ENCODE measurements at regions not wholly inside any gene's neighbourhood (a gene's known extent, or its start where the extent isn't known, plus 50 kb on each side); places are given as distances from the start of the nearest gene placed in this dataset.

- H3K4me3 ChIP-seq (ENCODE audit: low read length): no peak overlapping the region
- peaks cover 22% of the 10 kb centered on the region for H3K27me3 ChIP-seq (ENCODE audit: low read depth, low read length)
- no peaks in the 10 kb centered on the region for H4K20me1 ChIP-seq (ENCODE audit: insufficient read depth, low read length)
- no peaks in the 10 kb centered on the region for H3K36me3 ChIP-seq (replicated peaks; ENCODE audit: low read depth, low read length)
- no peaks in the 10 kb centered on the region for H3K79me2 ChIP-seq (ENCODE audit: low read length)
- TF ChIP-seq CTCF (IDR thresholded peaks at IDR 0.05; ENCODE audit: low read depth, low read length): no peak
- no peak for TF ChIP-seq EZH2phosphoT487 (IDR thresholded peaks at IDR 0.05; ENCODE audit: low read depth)
- no peaks in the 10 kb centered on the region for H3K4me1 ChIP-seq (ENCODE audit: low read length)
- no peak overlapping the region for H3K4me2 ChIP-seq (ENCODE audit: low read length)
- H3K27ac ChIP-seq (ENCODE audit: low read length): no peak overlapping the region
- no peaks in the 10 kb centered on the region for H3K9me3 ChIP-seq (ENCODE audit: insufficient read depth, low read length)
- H2AFZ ChIP-seq (ENCODE audit: low read depth, low read length): no peak overlapping the region
- no peak overlapping the region for H3K9ac ChIP-seq (ENCODE audit: low read length)
Observed at GRCh38 chr20:5377484-5377883, 60.7 kb upstream of the PROKR2 start.

- Histone ChIP-seq H2AFZ (ENCODE audit: low read depth, low read length) (no peak overlapping the region), H3K36me3 (replicated peaks; ENCODE audit: low read depth, low read length) (no peaks in the 10 kb centered on the region), H3K9me3 (ENCODE audit: insufficient read depth, low read length) (no peaks in the 10 kb centered on the region), H4K20me1 (ENCODE audit: insufficient read depth, low read length) (no peaks in the 10 kb centered on the region), H3K4me3 (ENCODE audit: low read length) (no peak overlapping the region), H3K27ac (ENCODE audit: low read length) (no peak overlapping the region), H3K79me2 (ENCODE audit: low read length) (no peaks in the 10 kb centered on the region), H3K4me1 (ENCODE audit: low read length) (no peaks in the 10 kb centered on the region), H3K9ac (ENCODE audit: low read length) (no peak overlapping the region), H3K27me3 (ENCODE audit: low read depth, low read length) (peaks cover 25% of the 10 kb centered on the region), H3K4me2 (ENCODE audit: low read length) (no peak overlapping the region)
- no peak for TF ChIP-seq CTCF (IDR thresholded peaks at IDR 0.05; ENCODE audit: low read depth, low read length)
- TF ChIP-seq EZH2phosphoT487 (IDR thresholded peaks at IDR 0.05; ENCODE audit: low read depth): no peak
Observed at GRCh38 chr20:5376228-5376627, 59.5 kb upstream of the PROKR2 start.

- H2AFZ ChIP-seq (ENCODE audit: low read depth, low read length): no peak overlapping the region
- peaks cover 41% of the 10 kb centered on the region for H3K27me3 ChIP-seq (ENCODE audit: low read depth, low read length)
- no peak overlapping the region for H3K27ac ChIP-seq (ENCODE audit: low read length)
- no peaks in the 10 kb centered on the region for H3K79me2 ChIP-seq (ENCODE audit: low read length)
- H3K9ac ChIP-seq (ENCODE audit: low read length): no peak overlapping the region
- H3K9me3 ChIP-seq (ENCODE audit: insufficient read depth, low read length): no peaks in the 10 kb centered on the region
- TF ChIP-seq EZH2phosphoT487 (IDR thresholded peaks at IDR 0.05; ENCODE audit: low read depth) (no peak), CTCF (IDR thresholded peaks at IDR 0.05; ENCODE audit: low read depth, low read length) (no peak)
- no peaks in the 10 kb centered on the region for H3K4me1 ChIP-seq (ENCODE audit: low read length)
- no peak overlapping the region for H3K4me3 ChIP-seq (ENCODE audit: low read length)
- H3K36me3 ChIP-seq (replicated peaks; ENCODE audit: low read depth, low read length): no peaks in the 10 kb centered on the region
- H4K20me1 ChIP-seq (ENCODE audit: insufficient read depth, low read length): no peaks in the 10 kb centered on the region
- no peak overlapping the region for H3K4me2 ChIP-seq (ENCODE audit: low read length)
Observed at GRCh38 chr20:5374171-5374570, 57.4 kb upstream of the PROKR2 start.

- no peak overlapping the region for H2AFZ ChIP-seq (ENCODE audit: low read depth, low read length)
- H3K9me3 ChIP-seq (ENCODE audit: insufficient read depth, low read length): no peaks in the 10 kb centered on the region
- H3K27ac ChIP-seq (ENCODE audit: low read length): no peak overlapping the region
- H3K27me3 ChIP-seq (ENCODE audit: low read depth, low read length): peaks cover 42% of the 10 kb centered on the region
- H3K79me2 ChIP-seq (ENCODE audit: low read length): no peaks in the 10 kb centered on the region
- H3K36me3 ChIP-seq (replicated peaks; ENCODE audit: low read depth, low read length): no peaks in the 10 kb centered on the region
- no peak overlapping the region for H3K4me3 ChIP-seq (ENCODE audit: low read length)
- no peaks in the 10 kb centered on the region for H4K20me1 ChIP-seq (ENCODE audit: insufficient read depth, low read length)
- H3K9ac ChIP-seq (ENCODE audit: low read length): no peak overlapping the region
- H3K4me1 ChIP-seq (ENCODE audit: low read length): no peaks in the 10 kb centered on the region
- no peak overlapping the region for H3K4me2 ChIP-seq (ENCODE audit: low read length)
- TF ChIP-seq EZH2phosphoT487 (IDR thresholded peaks at IDR 0.05; ENCODE audit: low read depth): no peak
- TF ChIP-seq CTCF (IDR thresholded peaks at IDR 0.05; ENCODE audit: low read depth, low read length): no peak
Observed at GRCh38 chr20:5372371-5372770, 55.6 kb upstream of the PROKR2 start.

Measured in OCI-LY3 (cell line).